GM12878 (cell line): ENCODE measurements at regions not wholly inside any gene's neighbourhood (a gene's known extent, or its start where the extent isn't known, plus 50 kb on each side); places are given as distances from the start of the nearest gene placed in this dataset.

Experiments
- ATAC-seq: fragments of 200-7000 bp; cut with Tn5 transposase; 3 replicates; pipeline ENCODE4 v1.9.1; 2020; ENCODE audit warnings: mild to moderate bottlenecking, moderate library complexity
- BruUV-seq: library from RNA; stranded (reverse); fragments of 400-500 nt; replicated peaks from 2 replicates; lab custom pipeline; 2021; lab: Mats Ljungman, UMichigan
- CTCF ChIA-PET: fragments of 300-600 bp; sonication (Branson Sonifier 250); formaldehyde crosslinking; extraction: SDS; loops from one replicate; lab custom pipeline; 2021; ENCODE audit warnings: inconsistent platforms; lab: Yijun Ruan, JAX
- POLR2A ChIA-PET: fragments of 350-600 bp; formaldehyde crosslinking; extraction: SDS; loops from one replicate; lab custom pipeline; 2021; ENCODE audit warnings: inconsistent platforms; lab: Charles Lee
- RAD21 ChIA-PET: fragments of 300-600 bp; sonication (Branson Sonifier 250); formaldehyde crosslinking; loops from one replicate; lab custom pipeline; 2023; ENCODE audit warnings: antibody characterized with exemption; ENCODE audit not compliant: unreplicated experiment; lab: Charles Lee
- SMC1A ChIA-PET: fragments of 300-600 bp; sonication (Branson Sonifier 250); formaldehyde crosslinking; loops from one replicate; lab custom pipeline; 2023; ENCODE audit not compliant: unreplicated experiment, uncharacterized antibody; lab: Charles Lee
- DNase-seq: peaks from one replicate; pipeline ENCODE4 v3.0.0-alpha.2; 2011; ENCODE audit warnings: low read depth, low spot score
- FAIRE-seq: peaks from 3 replicates; lab custom pipeline; 2011; peaks lifted over from hg19 to GRCh38; lab: Jason Lieb, UNC
- H2AFZ ChIP-seq: 2 replicates; pipeline ENCODE4 v1.6.0; 2011; ENCODE audit warnings: low read depth, low read length, control low read depth; ENCODE audit not compliant: control insufficient read depth
- H3K27ac ChIP-seq: 2 replicates; pipeline ENCODE4 v1.5.1; 2011; ENCODE audit warnings: control low read depth; ENCODE audit not compliant: control insufficient read depth, insufficient read depth
- H3K27me3 ChIP-seq, 2 experiments: replicated peaks in 1 of 2; 2 replicates each; pipeline versions ENCODE4 v1.6.0 to v1.6.1; 2011; ENCODE audit warnings: low read length in 1 of 2; ENCODE audit not compliant: control insufficient read depth in 2 of 2, insufficient read depth in 2 of 2
- H3K36me3 ChIP-seq, 2 experiments: 2 replicates each; pipeline ENCODE4 v1.5.1; 2011; ENCODE audit warnings: low read length in 1 of 2; ENCODE audit not compliant: control insufficient read depth in 2 of 2, insufficient read depth in 2 of 2
- H3K4me1 ChIP-seq: 2 replicates; pipeline ENCODE4 v1.6.1; 2011; ENCODE audit warnings: mild to moderate bottlenecking, low read length, moderate library complexity, mixed read lengths; ENCODE audit not compliant: control insufficient read depth, insufficient read depth
- H3K4me2 ChIP-seq: 2 replicates; pipeline ENCODE4 v1.6.0; 2011; ENCODE audit warnings: control low read depth; ENCODE audit not compliant: control insufficient read depth, insufficient read depth
- H3K4me3 ChIP-seq: fragments of 200-600 bp; sonication (generic); 2 replicates; pipeline ENCODE4 v1.5.1; 2016
- H3K79me2 ChIP-seq: 2 replicates; pipeline ENCODE4 v1.6.0; 2011; ENCODE audit warnings: low read length; ENCODE audit not compliant: control insufficient read depth, insufficient read depth
- H3K9ac ChIP-seq: 2 replicates; pipeline ENCODE4 v1.8.0; 2011; ENCODE audit warnings: low read length, control low read depth, mixed read lengths; ENCODE audit not compliant: control insufficient read depth, insufficient read depth
- H3K9me3 ChIP-seq: replicated peaks from 3 replicates; pipeline ENCODE4 v1.5.1; 2011; ENCODE audit warnings: mild to moderate bottlenecking, low read length; ENCODE audit not compliant: control insufficient read depth, insufficient read depth
- H4K20me1 ChIP-seq: 2 replicates; pipeline ENCODE4 v1.6.0; 2011; ENCODE audit not compliant: control insufficient read depth, insufficient read depth
- CHD1 ChIP-seq: IDR thresholded peaks from 2 replicates; pipeline ENCODE4 v1.6.1; 2012; ENCODE audit warnings: low read depth, low read length, improper control_type of control experiment
- CHD4 ChIP-seq: fragments of 200-600 bp; sonication (generic); IDR thresholded peaks from 2 replicates; pipeline ENCODE4 v1.6.1; 2016; ENCODE audit warnings: mild to moderate bottlenecking
- HDGF ChIP-seq: fragments of 450-650 bp; IDR thresholded peaks from 2 replicates; pipeline ENCODE4 v1.6.1; 2016; ENCODE audit warnings: antibody characterized with exemption
- IRF4 ChIP-seq: IDR thresholded peaks from 2 replicates; pipeline ENCODE4 v1.6.1; 2011; ENCODE audit warnings: low read depth, low read length
- MXI1 ChIP-seq: fragments of 150-350 bp; IDR thresholded peaks from 2 replicates; pipeline ENCODE4 v1.6.1; 2011; ENCODE audit warnings: low read depth, mild to moderate bottlenecking, inconsistent platforms, low read length, improper control_type of control experiment
- PML ChIP-seq: IDR thresholded peaks from 2 replicates; pipeline ENCODE4 v1.6.1; 2012; ENCODE audit warnings: low read length, inconsistent platforms
- RBBP5 ChIP-seq: fragments of 200-600 bp; sonication (generic); conservative IDR thresholded peaks from 2 replicates; pipeline ENCODE4 v1.6.1; 2016
- TBL1XR1 ChIP-seq: IDR thresholded peaks from 2 replicates; pipeline ENCODE4 v1.6.1; 2012; ENCODE audit warnings: low read depth, low read length, improper control_type of control experiment
- WRNIP1 ChIP-seq: IDR thresholded peaks from 2 replicates; pipeline ENCODE4 v1.6.1; 2011; ENCODE audit warnings: low read depth, low read length, improper control_type of control experiment, borderline replicate concordance
- YY1 ChIP-seq: IDR thresholded peaks from 2 replicates; pipeline ENCODE4 v1.6.1; 2011; ENCODE audit warnings: low read depth, mild to moderate bottlenecking, low read length
- ZNF207 ChIP-seq: fragments of 450-650 bp; IDR thresholded peaks from 2 replicates; pipeline ENCODE4 v1.6.1; 2014; ENCODE audit warnings: antibody characterized with exemption, mild to moderate bottlenecking, borderline replicate concordance
- WGBS: methylation state at CpG from one replicate; pipeline ENCODE4 v1.1.6; 2016; ENCODE audit warnings: low lambda C conversion rate; ENCODE audit not compliant: insufficient replicate concordance, insufficient coverage; ENCODE audit errors: missing lambda C conversion rate; 5-methylcytosine and 5-hydroxymethylcytosine counted together
- in situ Hi-C: fragments of 300-500 bp; cut with MboI; formaldehyde crosslinking; loops from 9 replicates; pipeline ENCODE4 v1.14.3; 2018; ENCODE audit warnings: mixed read lengths
- intact Hi-C: fragments of 100-400 bp; cut with micrococcal nuclease; formaldehyde crosslinking; loops from one replicate; pipeline ENCODE4 v1.14.2; 2022; ENCODE audit not compliant: unreplicated experiment
- TF ChIP-seq, protein P1 (sequence below): fragments of 450-650 bp; IDR thresholded peaks from 2 replicates; pipeline ENCODE4 v1.6.1; 2017; ENCODE audit warnings: mild to moderate bottlenecking

DNA sequence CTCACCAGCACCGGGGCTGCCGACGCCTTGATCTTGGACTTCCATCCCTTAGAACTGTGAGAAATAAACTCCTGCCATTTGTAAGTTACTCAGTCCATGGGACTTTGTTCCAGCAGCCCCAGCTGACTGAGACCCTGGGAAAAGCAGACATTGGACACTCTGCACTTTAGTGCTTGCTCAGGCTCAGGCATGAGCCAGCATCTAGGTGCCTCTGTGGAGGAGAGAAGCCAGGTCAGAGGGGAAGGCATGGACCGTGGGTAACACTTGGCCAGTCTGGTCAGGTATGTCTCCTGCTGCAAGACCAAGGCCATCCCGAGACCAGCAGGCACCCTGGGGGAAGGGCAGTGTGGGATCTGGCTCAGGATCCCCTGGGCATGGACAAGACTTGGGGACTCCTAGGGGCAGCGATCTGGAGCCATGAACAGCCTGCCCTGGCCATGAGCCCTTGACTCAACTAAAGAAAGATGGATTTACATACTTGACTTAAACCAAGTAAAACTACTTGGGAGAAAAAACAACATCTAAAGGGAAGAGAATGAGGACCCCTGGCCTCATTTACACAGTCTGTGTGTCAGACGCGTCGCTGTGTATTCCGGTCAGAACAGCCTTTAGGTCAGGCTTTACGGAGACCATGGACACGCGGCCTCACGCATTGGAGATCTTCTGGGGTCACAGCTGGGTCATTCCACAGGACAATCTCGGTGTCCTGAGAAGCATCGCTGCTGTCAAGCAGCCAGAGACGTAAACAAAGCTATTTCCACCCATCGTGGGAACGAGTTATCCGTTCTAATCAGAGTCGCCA, 497.1 kb downstream of the BRD1 start (continued):
- TF ChIP-seq CHD4 (no peak), TBL1XR1 (no peak), MXI1 (no peak), RBBP5 (no peak), IRF4 (no peak)

DNA sequence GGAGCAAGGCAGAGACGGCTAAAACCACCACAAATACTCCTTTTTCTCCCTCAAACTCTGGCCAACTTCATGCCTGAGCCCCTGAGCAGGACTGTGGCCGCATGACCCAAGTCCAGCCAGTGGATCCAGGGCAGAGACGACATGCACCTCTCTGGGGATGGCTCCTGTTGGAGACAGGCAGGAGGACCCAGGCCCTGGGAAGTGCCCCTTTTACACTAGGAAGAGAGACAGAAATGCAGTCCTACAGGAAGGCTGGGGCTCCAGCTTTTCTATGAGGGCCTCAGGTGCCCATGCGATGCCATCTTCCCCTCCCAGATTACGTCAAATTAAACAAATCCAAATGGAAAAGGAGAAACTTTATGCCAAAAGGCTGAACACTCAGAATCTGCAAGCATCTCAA, 498.0 kb downstream of the BRD1 start:
- SMC1A ChIA-PET = no interaction called here
- Histone ChIP-seq H3K4me2 (no peak overlapping the region), H3K9me3 (no peaks in the 10 kb centered on the region; the same call in 2 of the 3 replicates), H4K20me1 (no peaks in the 10 kb centered on the region), H3K27ac (no peak overlapping the region), H3K27me3 (no peaks in the 10 kb centered on the region; a peak in 1 of 4 replicates), H3K36me3 (no peaks in the 10 kb centered on the region), H2AFZ (no peak overlapping the region), H3K9ac (no peak overlapping the region), H3K4me1 (no peaks in the 10 kb centered on the region), H3K4me3 (no peak overlapping the region), H3K79me2 (no peaks in the 10 kb centered on the region)
- TF ChIP-seq ZNF207 = no peak
- TF ChIP-seq YY1 = no peak
- TF ChIP-seq, protein P1, sequence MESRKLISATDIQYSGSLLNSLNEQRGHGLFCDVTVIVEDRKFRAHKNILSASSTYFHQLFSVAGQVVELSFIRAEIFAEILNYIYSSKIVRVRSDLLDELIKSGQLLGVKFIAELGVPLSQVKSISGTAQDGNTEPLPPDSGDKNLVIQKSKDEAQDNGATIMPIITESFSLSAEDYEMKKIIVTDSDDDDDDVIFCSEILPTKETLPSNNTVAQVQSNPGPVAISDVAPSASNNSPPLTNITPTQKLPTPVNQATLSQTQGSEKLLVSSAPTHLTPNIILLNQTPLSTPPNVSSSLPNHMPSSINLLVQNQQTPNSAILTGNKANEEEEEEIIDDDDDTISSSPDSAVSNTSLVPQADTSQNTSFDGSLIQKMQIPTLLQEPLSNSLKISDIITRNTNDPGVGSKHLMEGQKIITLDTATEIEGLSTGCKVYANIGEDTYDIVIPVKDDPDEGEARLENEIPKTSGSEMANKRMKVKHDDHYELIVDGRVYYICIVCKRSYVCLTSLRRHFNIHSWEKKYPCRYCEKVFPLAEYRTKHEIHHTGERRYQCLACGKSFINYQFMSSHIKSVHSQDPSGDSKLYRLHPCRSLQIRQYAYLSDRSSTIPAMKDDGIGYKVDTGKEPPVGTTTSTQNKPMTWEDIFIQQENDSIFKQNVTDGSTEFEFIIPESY = no peak
- TF ChIP-seq CHD1 = no peak
- no peak for TF ChIP-seq PML
- TF ChIP-seq HDGF = no peak
- no peak for TF ChIP-seq CHD4
- TF ChIP-seq WRNIP1 = no peak
- FAIRE-seq (no peak), ATAC-seq (no peak), DNase-seq (no peak)
- in situ Hi-C loops (loop anchor here (25.0 kb wide), 1 partner anchor 708 kb away; no protein-coding TSS in a partner anchor), intact Hi-C loops (no loop called here)
- BruUV-seq = no TSS peak
- RAD21 ChIA-PET = no interaction called here
- POLR2A ChIA-PET = no interaction called here
- CTCF ChIA-PET = no interaction called here
- WGBS = 22% methylated on average over 5 of the region's 5 CpGs
